Cardiac fibroblast (primary cell): ENCODE measurements at regions not wholly inside any gene's neighbourhood (a gene's known extent, or its start where the extent isn't known, plus 50 kb on each side); places are given as distances from the start of the nearest gene placed in this dataset.

Experiments
- DNase-seq, 2 donors: peaks; one replicate each; pipeline versions ENCODE4 v3.0.0 to v3.0.0-alpha.2; 2010; ENCODE audit warnings: low read depth in 2 of 2
- H3K4me3 ChIP-seq, 2 donors: replicated peaks in 1 of 2; 1 replicate in 1 of 2; 2 replicates in 1 of 2; pipeline ENCODE4 v1.5.1; 2011; ENCODE audit warnings: low read depth in 2 of 2, low read length in 2 of 2, mild to moderate bottlenecking in 2 of 2, moderate library complexity in 1 of 2
- CTCF ChIP-seq: IDR thresholded peaks from one replicate; pipeline ENCODE4 v1.5.1; 2011; ENCODE audit warnings: low read depth, mild to moderate bottlenecking, low read length, inconsistent platforms

GRCh38 chr18:11304928-11305327 lies 155.6 kb upstream of the PIEZO2 start:
- H3K4me3 ChIP-seq = no peak overlapping the region
- no peak for TF ChIP-seq CTCF
- no peak for DNase-seq

GRCh38 chr18:11296946-11297345 lies 147.6 kb upstream of the PIEZO2 start:
- TF ChIP-seq CTCF = no peak
- H3K4me3 ChIP-seq = no peak overlapping the region
- no peak for DNase-seq

GRCh38 chr18:11293794-11294193 lies 144.4 kb upstream of the PIEZO2 start:
- no peak for TF ChIP-seq CTCF
- no peak overlapping the region for H3K4me3 ChIP-seq
- DNase-seq = no peak

- no peak overlapping the region for H3K4me3 ChIP-seq
- no peak for TF ChIP-seq CTCF
- DNase-seq = no peak
Measured at GRCh38 chr18:11290786-11291185, 141.4 kb upstream of the PIEZO2 start.

- no peak for TF ChIP-seq CTCF
- DNase-seq = no peak
Measured at GRCh38 chr18:11289248-11289647, 139.9 kb upstream of the PIEZO2 start.

GRCh38 chr18:11288401-11288800 lies 139.0 kb upstream of the PIEZO2 start:
- no peak for TF ChIP-seq CTCF
- no peak for DNase-seq
- no peak overlapping the region for H3K4me3 ChIP-seq

More at GRCh38 chr18:11289248-11289647, 139.9 kb upstream of the PIEZO2 start:
- no peak overlapping the region for H3K4me3 ChIP-seq

- DNase-seq = no peak
- no peak overlapping the region for H3K4me3 ChIP-seq
- no peak for TF ChIP-seq CTCF
Measured at GRCh38 chr18:11286431-11286830, 137.1 kb upstream of the PIEZO2 start.
